SK-N-SH (cell line): ENCODE measurements at regions not wholly inside any gene's neighbourhood (a gene's known extent, or its start where the extent isn't known, plus 50 kb on each side); places are given as distances from the start of the nearest gene placed in this dataset.

Source experiments
- CTCF ChIA-PET: fragments of 300-600, 350-600 bp; formaldehyde crosslinking; extraction: SDS; loops from one replicate; lab custom pipeline; 2021; lab: Yijun Ruan, JAX
- POLR2A ChIA-PET: fragments of 350-600 bp; sonication (Branson Sonifier 250); formaldehyde crosslinking; extraction: SDS; loops from one replicate; lab custom pipeline; 2020; ENCODE audit warnings: antibody characterized with exemption, inconsistent platforms; lab: Yijun Ruan, JAX
- DNase-seq: peaks from one replicate; pipeline ENCODE4 v3.0.0; 2012
- H2AFZ ChIP-seq: fragments of 200-600 bp; sonication (generic); 2 replicates; pipeline ENCODE4 v1.8.1; 2016; ENCODE audit warnings: antibody characterized with exemption, mild to moderate bottlenecking, low read depth
- H3F3A ChIP-seq: fragments of 200-600 bp; sonication (generic); replicated peaks from 2 replicates; pipeline ENCODE3; 2016; ENCODE audit warnings: antibody characterized with exemption, mild to moderate bottlenecking; ENCODE audit not compliant: insufficient read depth
- H3K27ac ChIP-seq, 2 experiments: fragments of 200-500 bp in 1 of 2; fragments of 200-600 bp in 1 of 2; sonication (Bioruptor generic) in 1 of 2; sonication (generic), shearing (Covaris generic) in 1 of 2; 2 replicates each; pipeline versions ENCODE4 v1.5.1 to v1.6.1; 2014 to 2016; ENCODE audit warnings: low read depth in 2 of 2, inconsistent platforms in 1 of 2, low read length in 1 of 2, mild to moderate bottlenecking in 1 of 2, mixed read lengths in 1 of 2
- H3K27me3 ChIP-seq: fragments of 200-600 bp; sonication (generic), shearing (Covaris generic); 2 replicates; pipeline ENCODE4 v1.6.1; 2016; ENCODE audit warnings: mixed run types; ENCODE audit not compliant: insufficient read depth
- H3K36me3 ChIP-seq, 2 experiments: fragments of 200-500 bp in 1 of 2; fragments of 200-600 bp in 1 of 2; sonication (Bioruptor generic) in 1 of 2; sonication (generic) in 1 of 2; replicated peaks in 1 of 2; 2 replicates each; pipeline versions ENCODE3 to v1.5.1; 2014 to 2016; ENCODE audit warnings: low read length in 1 of 2, mild to moderate bottlenecking in 1 of 2; ENCODE audit not compliant: insufficient read depth in 2 of 2, control insufficient read depth in 1 of 2
- H3K4me1 ChIP-seq, 2 experiments: fragments of 200-500 bp in 1 of 2; fragments of 200-600 bp in 1 of 2; sonication (Bioruptor generic) in 1 of 2; sonication (generic), shearing (Covaris generic) in 1 of 2; 2 replicates each; pipeline versions ENCODE4 v1.5.1 to v1.6.1; 2014 to 2016; ENCODE audit warnings: low read depth in 1 of 2, low read length in 1 of 2, mixed run types in 1 of 2; ENCODE audit not compliant: insufficient read depth in 2 of 2, control insufficient read depth in 1 of 2
- H3K4me2 ChIP-seq: fragments of 200-600 bp; sonication (generic), shearing (Covaris generic); 2 replicates; pipeline ENCODE4 v1.6.1; 2017; ENCODE audit warnings: mixed run types
- H3K4me3 ChIP-seq, 2 experiments: fragments of 200-500 bp in 1 of 2; fragments of 200-600 bp in 1 of 2; sonication (Bioruptor generic) in 1 of 2; sonication (generic), shearing (Covaris generic) in 1 of 2; 2 replicates each; pipeline versions ENCODE4 v1.5.1 to v1.8.1; 2014 to 2016; ENCODE audit warnings: low read depth in 2 of 2, inconsistent platforms in 1 of 2, low read length in 1 of 2, mild to moderate bottlenecking in 1 of 2, mixed read lengths in 1 of 2, moderate library complexity in 1 of 2
- H3K79me2 ChIP-seq: fragments of 200-600 bp; sonication (generic); 2 replicates; pipeline ENCODE4 v1.8.1; 2017; ENCODE audit warnings: mild to moderate bottlenecking; ENCODE audit not compliant: insufficient read depth
- H3K9ac ChIP-seq: fragments of 200-600 bp; sonication (generic); 2 replicates; pipeline ENCODE4 v1.6.1; 2017; ENCODE audit warnings: mixed run types
- H3K9me2 ChIP-seq: fragments of 200-600 bp; sonication (generic); 2 replicates; pipeline ENCODE4 v1.6.1; 2017; ENCODE audit warnings: mixed run types
- H3K9me3 ChIP-seq: fragments of 200-600 bp; sonication (generic); 2 replicates; pipeline ENCODE4 v1.6.1; 2017; ENCODE audit warnings: mixed run types, mild to moderate bottlenecking, moderate library complexity
- H4K20me1 ChIP-seq: fragments of 200-600 bp; sonication (generic); 2 replicates; pipeline ENCODE4 v1.6.1; 2017; ENCODE audit warnings: mild to moderate bottlenecking, mixed run types; ENCODE audit not compliant: insufficient read depth
- CHD2 ChIP-seq: fragments of 150-350 bp; IDR thresholded peaks from 2 replicates; pipeline ENCODE4 v1.6.1; 2018; ENCODE audit warnings: low read length; ENCODE audit not compliant: partially characterized antibody
- CTCF ChIP-seq: fragments of 200-600 bp; sonication (generic); IDR thresholded peaks from 2 replicates; pipeline ENCODE4 v1.6.1; 2017; ENCODE audit warnings: antibody characterized with exemption, mild to moderate bottlenecking, moderate library complexity
- EZH2phosphoT487 ChIP-seq: fragments of 200-600 bp; sonication (generic); IDR thresholded peaks from 2 replicates; pipeline ENCODE4 v1.6.1; 2017; ENCODE audit warnings: low read depth, mixed run types, mild to moderate bottlenecking, antibody characterized with exemption, moderate library complexity, borderline replicate concordance
- FOXM1 ChIP-seq: IDR thresholded peaks from 2 replicates; pipeline ENCODE4 v1.4.0; 2012; ENCODE audit warnings: low read depth, mild to moderate bottlenecking
- GABPA ChIP-seq: IDR thresholded peaks from 2 replicates; pipeline ENCODE4 v1.4.0; 2012; ENCODE audit warnings: low read depth, mild to moderate bottlenecking
- JUND ChIP-seq: IDR thresholded peaks from 2 replicates; pipeline ENCODE4 v1.4.0; 2012
- MEF2A ChIP-seq: IDR thresholded peaks from 2 replicates; pipeline ENCODE4 v1.4.0; 2012; ENCODE audit warnings: low read depth, borderline replicate concordance
- NFIC ChIP-seq: IDR thresholded peaks from 2 replicates; pipeline ENCODE4 v1.4.0; 2012; ENCODE audit warnings: borderline replicate concordance
- PBX3 ChIP-seq: IDR thresholded peaks from 2 replicates; pipeline ENCODE4; 2012
- POLR2AphosphoS5 ChIP-seq: IDR thresholded peaks from 2 replicates; pipeline ENCODE4 v1.6.1; 2012; ENCODE audit warnings: low read depth, low read length
- RCOR1 ChIP-seq: fragments of 150-350 bp; IDR thresholded peaks from 2 replicates; pipeline ENCODE4 v1.6.1; 2017; ENCODE audit warnings: antibody characterized with exemption, low read length
- SMC3 ChIP-seq: IDR thresholded peaks from 2 replicates; pipeline ENCODE4 v1.6.1; 2012; ENCODE audit warnings: low read depth, low read length, improper control_type of control experiment
- TEAD4 ChIP-seq: IDR thresholded peaks from 2 replicates; pipeline ENCODE4 v1.4.0; 2012; ENCODE audit warnings: mild to moderate bottlenecking, borderline replicate concordance; ENCODE audit not compliant: insufficient read depth
- WGBS: methylation state at CpG from one replicate; pipeline ENCODE4 v1.1.6; 2017; ENCODE audit warnings: low lambda C conversion rate; 5-methylcytosine and 5-hydroxymethylcytosine counted together
- small RNA-seq, 7 experiments: library from RNA; depleted of rRNA; stranded (forward); fragments of <200 nt; gene quantifications; one replicate each; pipeline ENCODE3, GENCODE V24; 2012

GRCh38 chrX:114390251-114390796 lies 193.6 kb upstream of the HTR2C start:
- no peak for TF ChIP-seq JUND
- no peak for TF ChIP-seq POLR2AphosphoS5
- TF ChIP-seq SMC3 = no peak
- TF ChIP-seq EZH2phosphoT487 = no peak
- no peak for TF ChIP-seq CHD2
- no peak for TF ChIP-seq MEF2A
- no peak for TF ChIP-seq FOXM1
- TF ChIP-seq PBX3 = no peak
- no peak for TF ChIP-seq GABPA
- no peak for TF ChIP-seq NFIC
- TF ChIP-seq CTCF = no peak
- no peak for TF ChIP-seq TEAD4
- no peak for TF ChIP-seq RCOR1
- H4K20me1 ChIP-seq = no peaks in the 10 kb centered on the region
- H3K9me3 ChIP-seq = no peaks in the 10 kb centered on the region
- H3K79me2 ChIP-seq = no peaks in the 10 kb centered on the region
- H3F3A ChIP-seq = no peaks in the 10 kb centered on the region
- no peaks in the 10 kb centered on the region for H3K27me3 ChIP-seq
- no peak for DNase-seq
- H3K9me2 ChIP-seq = no peaks in the 10 kb centered on the region
- H3K27ac ChIP-seq = no peak overlapping the region
- ChIA-PET POLR2A (no interaction called here), CTCF (no interaction called here)
- no peak overlapping the region for H3K4me2 ChIP-seq
- no peaks in the 10 kb centered on the region for H3K36me3 ChIP-seq
- WGBS = 58% methylated on average over 30 of the region's 31 CpGs
- no peak overlapping the region for H3K9ac ChIP-seq
- H2AFZ ChIP-seq = no peak overlapping the region
- H3K4me3 ChIP-seq = no peak overlapping the region
- no peaks in the 10 kb centered on the region for H3K4me1 ChIP-seq

Small RNA genes lying in the stretch of these regions (small RNA-seq; reads per million reads assigned to genes)
- gene AL953862.1 = 0 reads per million in 7 experiments
